ENCODE measurements at regions not wholly inside any gene's neighbourhood (a gene's known extent, or its start where the extent isn't known, plus 50 kb on each side); places are given as distances from the start of the nearest gene placed in this dataset.

DNA sequence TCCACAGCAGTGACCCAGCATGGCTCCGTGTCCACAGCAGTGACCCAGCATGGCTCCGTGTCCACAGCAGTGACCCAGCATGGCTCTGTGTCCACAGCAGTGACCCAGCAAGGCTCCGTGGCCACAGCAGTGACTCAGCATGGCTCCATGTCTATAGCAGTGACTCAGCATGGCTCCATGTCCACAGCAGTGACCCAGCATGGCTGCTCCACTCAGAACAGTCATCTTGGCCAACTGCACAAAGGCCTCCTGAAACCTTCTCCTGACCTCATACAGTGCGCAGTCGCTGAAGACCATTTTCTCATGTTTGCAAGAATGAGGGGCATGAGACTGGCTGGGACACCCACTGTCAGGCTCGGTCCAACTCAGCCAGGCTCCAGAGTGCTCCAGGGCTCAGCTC is 333.4 kb upstream of the RAB6C start:
- no peak for TF ChIP-seq CTCF (IDR thresholded peaks at IDR 0.05; ENCODE audit: insufficient read depth, low read length)
- no peak for TF ChIP-seq POLR2AphosphoS5 (IDR thresholded peaks at IDR 0.05; ENCODE audit: low read depth)

Measured in HL-60 (cell line).